Ovary (tissue), 3 donors: ENCODE measurements at regions not wholly inside any gene's neighbourhood (a gene's known extent, or its start where the extent isn't known, plus 50 kb on each side); places are given as distances from the start of the nearest gene placed in this dataset.

Experiments
- EP300 ChIP-seq: sonication (generic); formaldehyde crosslinking; IDR thresholded peaks from one replicate; pipeline ENCODE4 v1.6.1; 2017; ENCODE audit warnings: antibody characterized with exemption
- POLR2A ChIP-seq: fragments of 450-650 bp; IDR thresholded peaks from one replicate; pipeline ENCODE4 v1.6.1; 2017; ENCODE audit warnings: antibody characterized with exemption, mild to moderate bottlenecking, moderate library complexity
- TF ChIP-seq, protein P1 (sequence below), 3 donors: fragments of 450-650 bp in 2 of 3; fragments of 200-600 bp in 1 of 3; IDR thresholded peaks; one replicate each; pipeline versions ENCODE4 v1.5.1 to v1.8.0; 2016 to 2022; ENCODE audit warnings: antibody characterized with exemption in 3 of 3, mild to moderate bottlenecking in 1 of 3
- donor health status: DM: no; HTN: no; CAD: no.

DNA sequence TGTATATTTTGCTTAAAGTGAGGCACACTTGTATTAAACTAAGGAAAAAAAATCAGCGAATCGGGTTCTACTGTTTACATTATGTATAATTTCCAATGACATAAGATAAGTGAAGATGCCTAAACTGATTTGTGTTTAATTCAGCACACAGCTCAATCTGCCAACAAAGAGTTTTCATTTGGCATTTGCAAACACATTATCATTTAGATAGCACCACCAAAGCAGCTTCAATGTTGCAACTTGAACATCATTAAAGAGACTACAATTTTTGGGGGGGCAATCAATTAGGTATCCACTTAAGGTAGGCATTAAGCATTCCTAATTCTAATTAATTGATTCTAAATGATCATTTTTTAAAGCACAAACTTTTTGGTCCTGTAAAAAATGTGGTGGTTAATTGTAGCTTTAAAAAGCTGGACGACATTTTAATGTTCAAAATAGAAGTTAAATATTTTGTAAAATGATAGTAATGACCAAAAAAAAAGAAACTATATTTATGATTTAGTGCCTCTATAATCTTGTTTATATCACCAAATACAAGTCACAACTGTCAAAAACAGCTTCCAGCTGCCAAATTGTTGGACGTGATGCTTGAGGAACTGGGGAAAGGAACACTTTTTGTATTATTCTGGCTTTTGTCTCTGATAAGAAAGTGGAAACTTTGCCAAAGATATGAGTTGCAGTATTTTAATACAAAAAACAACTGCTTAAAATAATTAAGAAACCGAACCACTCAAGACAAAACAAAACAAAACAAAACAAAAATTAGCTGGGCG lies 57.1 kb downstream of the CYCS start:
- TF ChIP-seq, protein P1, sequence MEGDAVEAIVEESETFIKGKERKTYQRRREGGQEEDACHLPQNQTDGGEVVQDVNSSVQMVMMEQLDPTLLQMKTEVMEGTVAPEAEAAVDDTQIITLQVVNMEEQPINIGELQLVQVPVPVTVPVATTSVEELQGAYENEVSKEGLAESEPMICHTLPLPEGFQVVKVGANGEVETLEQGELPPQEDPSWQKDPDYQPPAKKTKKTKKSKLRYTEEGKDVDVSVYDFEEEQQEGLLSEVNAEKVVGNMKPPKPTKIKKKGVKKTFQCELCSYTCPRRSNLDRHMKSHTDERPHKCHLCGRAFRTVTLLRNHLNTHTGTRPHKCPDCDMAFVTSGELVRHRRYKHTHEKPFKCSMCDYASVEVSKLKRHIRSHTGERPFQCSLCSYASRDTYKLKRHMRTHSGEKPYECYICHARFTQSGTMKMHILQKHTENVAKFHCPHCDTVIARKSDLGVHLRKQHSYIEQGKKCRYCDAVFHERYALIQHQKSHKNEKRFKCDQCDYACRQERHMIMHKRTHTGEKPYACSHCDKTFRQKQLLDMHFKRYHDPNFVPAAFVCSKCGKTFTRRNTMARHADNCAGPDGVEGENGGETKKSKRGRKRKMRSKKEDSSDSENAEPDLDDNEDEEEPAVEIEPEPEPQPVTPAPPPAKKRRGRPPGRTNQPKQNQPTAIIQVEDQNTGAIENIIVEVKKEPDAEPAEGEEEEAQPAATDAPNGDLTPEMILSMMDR (IDR thresholded peaks at IDR 0.05), result no peak
- TF ChIP-seq EP300, result no peak
- no peak for TF ChIP-seq POLR2A
